ENCODE measurements at regions not wholly inside any gene's neighbourhood (a gene's known extent, or its start where the extent isn't known, plus 50 kb on each side); places are given as distances from the start of the nearest gene placed in this dataset.

DNA sequence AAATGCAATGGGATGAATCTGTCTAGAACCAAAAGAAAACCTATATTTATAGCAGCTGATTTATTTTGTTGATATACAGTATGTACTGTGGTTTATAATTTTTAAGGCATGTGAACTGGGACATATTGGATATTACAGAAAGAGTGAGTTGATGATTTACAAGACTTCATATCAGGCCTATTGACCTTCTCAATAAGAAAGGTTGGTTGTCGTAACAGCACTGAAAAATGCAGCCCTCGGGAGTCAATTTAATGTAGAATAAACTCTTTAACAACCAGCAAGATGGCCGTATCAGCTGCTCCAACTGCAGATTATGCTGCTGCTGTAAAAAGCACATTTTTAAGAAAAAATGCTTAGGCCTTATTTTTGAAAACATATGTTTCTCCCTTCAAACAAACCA, 407.3 kb downstream of the GXYLT1 start:
- DNase-seq: no peak

DNA sequence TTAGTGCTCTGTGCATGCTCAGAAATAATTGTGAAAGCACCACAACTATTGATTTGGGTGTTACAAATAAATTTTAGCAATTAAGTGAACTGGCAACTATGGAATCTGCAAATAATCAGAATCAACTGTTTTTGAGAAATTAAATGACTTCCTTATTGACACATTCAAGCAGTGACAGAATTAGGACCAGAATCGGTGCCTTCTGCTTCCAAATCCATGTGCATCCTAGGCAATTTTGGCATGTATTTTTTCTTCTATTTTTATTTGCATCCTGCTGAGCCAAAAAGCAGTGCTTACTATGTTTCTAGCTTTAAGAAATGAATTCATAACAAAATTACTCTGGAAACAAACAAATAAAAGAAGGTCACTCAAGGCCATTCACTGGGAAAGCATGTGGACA, 408.2 kb downstream of the GXYLT1 start:
- no peak for DNase-seq

GRCh38 chr12:41731691-41732090, 413.0 kb downstream of the GXYLT1 start:
- DNase-seq: no peak

GRCh38 chr12:41731061-41731460, 413.6 kb downstream of the GXYLT1 start:
- DNase-seq: no peak

DNA sequence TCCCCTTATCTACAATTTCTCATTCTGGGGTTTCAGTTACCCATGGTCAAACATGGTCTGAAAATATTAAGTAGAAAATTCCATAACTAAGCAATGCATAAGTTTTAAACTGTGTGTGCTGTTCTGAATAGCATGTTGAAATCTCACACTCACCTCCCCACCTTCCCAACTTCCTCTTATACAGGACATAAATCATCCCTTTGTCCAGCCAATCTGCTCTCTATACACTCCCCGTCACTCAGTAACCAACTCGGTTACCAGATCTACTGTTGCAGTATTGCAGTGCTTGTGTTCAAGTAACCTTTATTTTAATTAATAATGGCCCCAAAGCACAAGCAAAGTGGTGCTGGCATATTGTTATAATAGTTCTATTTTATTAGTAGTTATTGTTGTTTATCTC, 420.5 kb downstream of the GXYLT1 start:
- no peak for DNase-seq

DNA sequence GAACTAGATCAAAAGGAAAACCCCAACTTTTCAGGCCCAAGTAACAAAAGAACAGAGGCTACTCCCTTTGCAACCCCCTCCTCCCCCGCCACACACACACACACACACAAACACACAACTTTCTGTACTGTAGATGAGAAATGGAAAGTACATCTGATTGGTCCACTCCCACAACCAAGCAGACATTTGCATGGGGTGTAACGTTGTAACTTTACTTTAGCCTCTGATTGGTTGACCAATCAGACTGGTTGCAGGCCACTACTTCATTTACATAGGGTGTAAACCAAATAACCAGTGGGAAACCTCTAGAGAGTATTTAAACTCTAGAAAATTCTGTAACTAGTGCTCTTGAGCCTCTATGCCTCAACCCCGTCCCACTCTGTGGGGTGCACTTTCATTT, 425.5 kb downstream of the GXYLT1 start:
- DNase-seq: no peak

- DNase-seq: no peak
Observed at GRCh38 chr12:41715256-41715655, 429.4 kb downstream of the GXYLT1 start.

GRCh38 chr12:41709463-41710285, 435.0 kb downstream of the GXYLT1 start:
- DNase-seq: no peak

GRCh38 chr12:41709012-41709411, 435.7 kb downstream of the GXYLT1 start:
- no peak for DNase-seq

DNA sequence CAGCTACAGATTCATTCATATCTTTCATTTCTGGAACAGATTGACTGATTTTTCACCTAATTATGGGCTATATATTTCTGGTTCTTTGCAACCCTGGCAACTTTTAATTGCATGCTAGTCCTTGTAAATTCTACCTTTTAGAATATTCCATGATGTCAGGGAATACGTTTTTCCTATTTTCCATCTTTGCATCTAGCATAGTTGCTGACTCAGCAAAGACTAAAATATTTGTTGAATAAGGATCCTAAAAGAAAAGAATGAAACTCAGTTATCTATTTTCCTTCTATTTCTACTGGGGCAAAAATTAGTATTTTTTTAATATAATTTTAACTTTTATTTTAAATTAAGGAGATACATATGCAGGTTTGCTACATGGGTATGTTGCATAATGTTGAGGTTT, 438.3 kb downstream of the GXYLT1 start:
- no peak for DNase-seq

- DNase-seq: no peak
Observed at GRCh38 chr12:41701943-41702601, 442.6 kb downstream of the GXYLT1 start.

- no peak for DNase-seq
Observed at GRCh38 chr12:41700940-41701339, 443.7 kb downstream of the GXYLT1 start.

DNA sequence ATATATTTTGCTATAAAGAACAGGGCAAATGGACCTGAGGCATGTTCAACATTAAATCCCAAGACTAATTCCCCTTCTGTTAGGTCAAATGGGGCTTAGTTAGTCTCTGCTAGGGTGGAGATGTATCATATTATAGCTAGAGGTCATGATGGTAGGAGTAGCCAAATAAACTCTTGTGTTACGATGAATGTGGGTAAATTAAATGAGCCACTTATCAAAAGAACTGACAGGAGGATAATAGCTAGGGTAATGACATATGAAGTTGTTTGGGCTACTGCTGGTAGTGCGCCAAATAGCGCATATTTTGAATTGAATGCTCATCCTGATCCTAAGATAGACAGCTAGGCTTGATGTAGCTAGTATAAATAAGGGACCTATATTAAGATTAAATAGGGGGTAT, 445.0 kb downstream of the GXYLT1 start:
- DNase-seq: no peak

GRCh38 chr12:41697161-41697560, 447.5 kb downstream of the GXYLT1 start:
- no peak for DNase-seq

DNA sequence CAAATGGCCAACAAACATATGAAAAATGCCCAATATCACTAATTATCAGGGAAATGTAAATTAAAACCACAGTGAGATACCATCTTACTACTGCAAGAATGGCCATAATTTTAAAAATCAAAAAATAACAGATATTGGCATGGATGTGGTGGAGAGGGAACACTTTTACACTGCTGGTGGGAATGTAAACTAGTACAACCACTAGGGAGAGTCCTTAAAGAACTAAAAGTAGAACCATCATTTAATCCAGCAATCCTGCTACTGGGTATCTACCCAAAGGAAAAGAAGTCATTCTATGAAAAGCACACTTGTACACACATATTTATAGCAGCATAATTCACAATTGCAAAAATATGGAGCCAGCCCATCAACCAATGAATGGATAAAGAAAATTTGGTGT, 459.7 kb downstream of the GXYLT1 start:
- no peak for DNase-seq

DNA sequence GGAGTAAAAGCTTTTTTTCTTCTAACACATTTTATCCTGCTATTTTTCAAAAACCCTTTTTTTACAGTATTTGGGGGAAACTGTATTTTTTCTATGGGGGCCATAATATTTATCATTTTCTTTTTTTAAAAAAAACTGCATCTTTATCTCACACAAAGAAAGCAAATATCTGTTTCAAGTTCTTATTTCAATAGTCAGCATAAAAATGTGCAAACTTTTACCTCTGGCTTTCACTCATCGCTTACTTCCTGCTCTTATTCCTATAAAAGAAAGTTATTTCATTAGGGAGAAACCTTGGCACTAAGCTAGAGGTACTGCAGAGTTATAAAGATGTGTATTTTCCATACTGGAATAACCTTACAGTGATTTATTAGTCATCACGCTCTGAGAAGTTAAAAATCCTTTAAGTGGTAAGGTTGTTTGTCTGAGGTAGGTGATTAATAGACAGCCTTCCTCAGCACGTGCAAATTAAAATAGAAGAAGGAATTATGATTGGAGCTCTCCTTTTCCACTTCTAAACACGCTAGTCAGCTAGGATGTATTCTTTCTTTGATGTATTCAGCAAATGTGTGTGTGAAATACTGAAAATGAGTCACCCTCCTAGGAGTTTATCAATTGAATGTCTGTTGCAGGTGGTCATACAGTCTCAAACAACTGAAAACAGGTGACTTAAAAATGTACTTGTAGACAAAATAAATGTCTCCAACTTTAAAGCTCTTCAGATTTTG, 461.0 kb downstream of the GXYLT1 start:
- DNase-seq: no peak

- no peak for DNase-seq
Observed at GRCh38 chr12:41683023-41683422, 461.7 kb downstream of the GXYLT1 start.

GRCh38 chr12:41681898-41682297, 462.8 kb downstream of the GXYLT1 start:
- no peak for DNase-seq

GRCh38 chr12:41680155-41680554, 464.5 kb downstream of the GXYLT1 start:
- DNase-seq: no peak

DNA sequence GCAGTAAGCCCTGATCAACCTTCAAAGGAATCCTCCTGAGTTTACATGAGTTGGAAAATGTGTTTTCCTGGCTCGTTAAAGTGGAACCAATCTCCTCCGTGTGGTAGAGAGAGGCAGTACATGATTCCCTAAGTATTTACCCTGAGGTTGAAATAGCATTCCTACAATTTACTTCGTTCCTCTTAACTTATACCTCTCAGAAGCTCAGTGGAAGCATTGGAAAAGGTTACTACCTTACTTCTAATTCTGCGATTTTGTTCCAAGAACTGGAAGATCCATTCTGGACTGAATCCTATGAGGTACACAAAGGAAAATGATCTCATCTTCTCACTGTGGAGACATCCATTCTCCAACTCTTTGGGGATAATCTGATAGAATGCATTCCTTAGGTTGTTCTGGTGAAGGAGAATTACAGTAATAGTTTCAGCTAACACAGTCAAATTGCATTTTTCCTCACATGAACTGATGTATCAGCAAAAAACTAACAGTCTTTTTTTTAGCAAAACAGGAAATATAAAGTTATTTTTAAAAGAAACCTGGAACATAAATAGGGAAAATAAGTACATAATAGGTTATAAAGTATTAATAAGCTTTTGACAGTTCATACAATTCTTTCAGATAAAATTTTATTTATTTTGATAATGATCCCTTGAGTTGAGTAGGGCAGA, 475.6 kb downstream of the PDZRN4 start:
- no peak for DNase-seq

DNA sequence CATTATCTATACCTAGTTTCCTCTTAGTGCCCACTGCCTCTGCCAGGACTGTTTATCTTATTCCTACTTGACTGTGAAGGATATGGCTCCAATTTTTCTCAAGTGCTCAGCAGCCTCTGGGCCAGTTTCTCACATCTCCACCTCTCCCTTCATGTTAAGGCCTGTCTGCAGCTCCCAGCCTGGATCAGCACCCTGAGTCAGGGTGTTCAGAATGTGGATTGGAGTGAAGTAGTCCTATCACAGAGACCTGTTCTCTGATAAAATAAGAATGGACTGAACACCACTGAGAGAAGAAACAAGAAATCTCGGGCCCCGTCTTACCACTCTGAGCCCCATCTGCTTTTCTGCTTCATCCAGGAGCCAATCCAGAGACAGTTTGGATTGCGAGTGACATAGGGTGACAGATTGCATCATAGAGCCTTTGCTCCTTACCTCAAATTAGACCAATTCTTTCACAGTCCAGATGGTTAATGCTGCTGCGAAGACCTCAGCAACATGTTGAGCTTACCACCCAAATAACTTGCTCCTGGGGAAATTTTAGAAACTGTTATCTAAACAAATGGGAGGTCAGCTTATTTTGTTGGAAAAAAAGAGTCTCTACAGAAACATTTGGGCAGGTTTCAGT, 473.1 kb downstream of the PDZRN4 start:
- DNase-seq: no peak

DNA sequence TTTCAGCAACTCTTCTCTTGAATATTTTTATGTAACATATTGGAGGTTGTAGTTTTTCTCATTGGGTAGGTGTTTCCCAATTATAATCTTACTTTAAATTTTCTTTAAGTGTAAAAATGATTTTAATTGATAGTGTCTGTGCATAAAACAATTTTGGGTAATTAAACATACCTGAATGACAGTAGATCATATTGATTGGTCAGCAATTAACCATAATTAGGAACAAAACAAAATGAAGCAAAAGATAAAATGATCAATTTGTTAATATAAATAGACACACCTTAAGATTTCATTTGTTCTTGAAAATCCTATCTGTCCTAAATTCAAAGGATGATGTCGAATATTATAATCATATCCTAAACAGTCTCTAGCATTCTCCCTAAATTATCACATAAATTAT, 468.3 kb downstream of the PDZRN4 start:
- DNase-seq: no peak
